GM19023 (cell line): ENCODE measurements at regions not wholly inside any gene's neighbourhood (a gene's known extent, or its start where the extent isn't known, plus 50 kb on each side); places are given as distances from the start of the nearest gene placed in this dataset.

Experiments
- ATAC-seq: cut with Tn5 transposase; IDR thresholded peaks from one replicate; pipeline ENCODE4 v1.9.1; 2021; ENCODE audit warnings: mild to moderate bottlenecking, moderate library complexity; ENCODE audit not compliant: unreplicated experiment

DNA sequence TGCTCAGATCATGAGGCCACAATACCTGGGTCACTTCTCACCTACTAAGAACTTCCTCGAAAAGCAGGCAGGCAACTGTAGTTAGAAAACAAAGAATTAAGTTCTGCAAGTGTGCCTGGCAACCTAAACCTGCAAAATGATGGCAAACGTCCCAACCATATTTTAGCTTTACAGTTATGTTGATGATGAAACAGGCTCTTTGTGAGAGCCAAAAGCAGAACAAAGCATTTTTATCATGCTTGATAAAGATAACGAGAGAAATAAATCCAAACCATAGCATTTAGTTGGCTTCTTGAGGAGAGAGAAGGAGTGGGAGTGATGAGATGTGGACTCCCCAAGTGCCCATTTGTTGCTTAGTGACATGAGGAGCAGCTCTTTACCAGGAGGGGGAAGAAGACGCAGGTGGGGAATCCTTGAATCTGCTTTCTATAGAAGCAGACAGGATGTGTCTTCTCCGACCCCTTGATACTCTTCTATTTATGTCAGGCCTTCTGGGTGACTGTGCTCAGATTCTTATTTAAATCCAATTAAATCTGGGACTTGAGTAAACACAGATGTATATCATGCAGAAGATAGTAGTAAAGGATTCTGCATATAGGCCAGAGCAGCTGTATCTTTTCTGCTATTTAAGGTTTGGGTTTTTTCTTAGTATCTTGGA is 221.2 kb downstream of the TMEM167A start:
- ATAC-seq: no peak

DNA sequence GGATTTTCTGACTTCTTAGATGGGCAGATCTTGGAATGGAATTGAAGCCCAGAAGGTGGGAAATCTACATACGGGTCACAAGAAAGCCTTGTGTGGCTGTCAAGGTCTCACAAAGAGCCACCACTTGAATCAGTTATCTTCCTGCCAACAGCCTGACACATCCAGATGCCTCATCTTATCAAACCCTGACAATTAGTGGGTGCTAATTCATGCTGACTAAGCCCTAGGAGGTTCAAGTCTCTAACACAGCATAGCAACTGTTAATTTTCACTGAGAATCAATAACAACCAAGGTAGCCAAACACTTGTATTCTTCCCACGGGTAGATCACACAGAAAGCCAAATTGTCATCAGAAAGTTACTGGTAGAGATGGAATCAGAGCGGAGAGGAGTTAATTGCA is 222.2 kb downstream of the TMEM167A start:
- ATAC-seq: no peak

DNA sequence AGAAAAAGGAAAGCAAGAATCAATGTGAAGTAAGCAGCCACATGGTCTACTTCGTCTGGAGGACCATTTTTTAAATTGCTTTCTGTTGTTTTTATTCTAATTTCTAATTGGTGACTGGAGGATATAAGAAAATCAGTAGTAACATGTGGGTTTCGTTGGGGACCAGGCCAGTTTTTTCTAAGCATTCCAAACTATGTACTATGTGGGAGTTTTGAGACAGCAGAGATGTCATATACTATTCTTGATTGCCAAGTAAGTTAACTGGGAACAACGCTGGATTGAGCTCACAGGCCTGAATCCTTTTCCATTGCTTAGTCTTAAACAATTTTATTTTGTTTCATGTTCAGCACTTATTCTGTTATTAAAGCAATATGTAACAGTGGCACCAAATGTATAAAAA is 225.7 kb downstream of the TMEM167A start:
- no peak for ATAC-seq

DNA sequence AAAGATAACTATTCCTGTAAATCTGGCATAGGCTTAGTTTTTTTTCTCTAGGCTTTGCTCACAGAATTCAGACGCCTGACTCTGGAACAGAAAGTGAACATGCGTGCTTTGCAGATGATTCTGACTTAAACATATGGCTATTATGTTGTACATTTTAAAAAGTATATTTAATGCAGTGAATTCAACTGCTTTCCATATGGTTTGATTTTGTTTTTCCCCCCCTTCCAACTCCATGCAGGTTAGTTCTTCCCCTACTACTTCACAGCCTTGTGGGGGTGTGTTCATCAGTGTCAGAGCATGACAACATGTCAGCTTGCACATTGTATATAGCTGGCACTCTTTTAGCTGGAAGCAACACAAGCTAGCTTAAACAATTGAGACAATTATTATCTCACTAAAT is 226.8 kb downstream of the TMEM167A start:
- no peak for ATAC-seq

DNA sequence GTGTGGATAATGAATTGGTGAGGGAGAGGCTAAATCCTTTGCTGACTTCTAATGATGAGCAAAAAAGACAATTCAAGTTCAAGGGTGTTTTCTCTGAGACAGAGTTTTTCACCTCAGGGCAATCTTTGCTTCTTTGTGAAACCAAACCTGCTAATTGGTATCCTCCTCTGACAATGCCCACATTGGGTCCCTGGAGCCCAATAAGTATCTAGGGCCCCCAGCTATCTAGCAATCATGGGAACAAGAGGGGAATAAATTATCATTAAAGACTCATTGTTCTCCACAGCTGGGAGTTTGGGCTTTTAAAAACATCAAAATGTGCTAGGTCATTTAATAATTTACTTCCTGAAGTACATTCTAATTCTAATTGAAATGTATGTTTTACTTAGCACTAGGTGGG is 227.3 kb downstream of the TMEM167A start:
- no peak for ATAC-seq

DNA sequence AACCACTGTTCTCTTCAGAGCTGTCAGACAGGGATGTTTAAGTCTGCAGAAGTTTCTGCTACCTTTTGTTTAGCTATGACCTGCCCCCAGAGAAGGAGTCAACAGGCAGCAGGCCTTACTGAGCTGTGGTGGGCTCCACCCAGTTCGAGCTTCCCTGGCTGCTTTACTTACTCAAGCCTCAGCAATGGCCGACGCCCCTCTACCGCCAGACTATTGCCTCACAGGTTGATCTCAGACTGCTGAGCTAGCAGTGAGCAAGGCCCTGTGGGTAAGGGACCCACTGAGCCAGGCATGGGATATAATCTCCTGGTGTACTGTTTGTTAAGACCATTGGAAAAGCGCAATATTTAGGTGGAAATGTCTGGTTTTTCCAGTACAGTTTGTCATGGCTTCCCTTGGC is 229.6 kb downstream of the TMEM167A start:
- no peak for ATAC-seq

DNA sequence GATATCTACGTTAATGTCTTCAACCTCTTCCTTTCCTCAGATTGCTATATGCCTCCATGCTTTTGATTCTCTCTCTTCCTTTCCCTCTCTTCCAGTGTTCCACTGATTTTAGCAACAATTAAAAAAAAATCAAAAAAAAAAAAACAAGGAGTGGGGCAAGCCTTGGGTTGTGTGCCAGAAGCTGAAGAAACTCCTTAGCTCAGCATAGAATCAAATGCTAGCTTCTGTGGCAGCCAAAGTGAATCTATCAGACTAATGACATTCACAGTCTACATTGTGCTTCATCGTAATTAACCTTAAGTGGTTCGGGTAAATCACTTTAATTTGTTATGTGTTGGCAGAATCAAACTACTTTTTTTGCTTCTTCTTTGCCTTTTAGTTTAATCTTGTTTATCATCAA is 237.3 kb downstream of the TMEM167A start:
- no peak for ATAC-seq

DNA sequence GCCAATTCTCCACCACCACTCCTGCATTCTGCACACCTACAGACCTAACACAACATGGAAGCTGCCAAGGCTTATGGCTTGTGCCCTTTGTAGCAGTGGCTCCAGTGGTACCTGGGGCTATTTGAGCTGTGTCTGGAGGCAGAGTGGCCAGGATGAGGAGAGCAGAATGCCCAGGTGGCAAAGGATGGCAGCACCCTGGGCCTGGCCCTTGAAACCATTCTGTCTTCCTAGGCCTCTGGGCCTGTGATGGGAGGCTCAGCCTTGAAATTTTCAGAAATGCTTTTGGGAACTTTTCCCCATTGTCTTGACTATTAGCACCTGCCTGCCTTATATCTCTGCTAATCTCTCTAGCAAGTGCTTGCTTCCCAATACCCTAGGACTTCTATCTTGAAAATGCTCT is 241.7 kb downstream of the TMEM167A start:
- no peak for ATAC-seq

DNA sequence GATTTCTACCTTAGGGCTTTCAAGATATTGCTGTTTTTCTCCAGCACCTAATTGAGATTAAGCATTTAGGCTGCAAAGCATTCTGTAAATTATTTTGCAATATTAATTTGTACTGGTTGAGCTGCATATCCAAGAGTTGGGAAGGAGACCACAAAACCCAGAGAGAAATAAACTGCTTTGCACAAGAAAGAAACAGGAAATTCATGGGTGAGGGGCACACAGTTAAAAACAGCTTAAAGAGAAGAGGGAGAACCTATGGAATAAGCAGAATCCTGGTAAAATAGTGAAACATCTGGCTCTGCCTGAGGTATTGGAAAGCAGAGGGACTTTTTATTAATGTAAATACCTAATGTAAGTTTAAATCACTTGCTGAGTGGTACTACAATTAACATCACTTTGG is 243.0 kb downstream of the TMEM167A start:
- no peak for ATAC-seq

DNA sequence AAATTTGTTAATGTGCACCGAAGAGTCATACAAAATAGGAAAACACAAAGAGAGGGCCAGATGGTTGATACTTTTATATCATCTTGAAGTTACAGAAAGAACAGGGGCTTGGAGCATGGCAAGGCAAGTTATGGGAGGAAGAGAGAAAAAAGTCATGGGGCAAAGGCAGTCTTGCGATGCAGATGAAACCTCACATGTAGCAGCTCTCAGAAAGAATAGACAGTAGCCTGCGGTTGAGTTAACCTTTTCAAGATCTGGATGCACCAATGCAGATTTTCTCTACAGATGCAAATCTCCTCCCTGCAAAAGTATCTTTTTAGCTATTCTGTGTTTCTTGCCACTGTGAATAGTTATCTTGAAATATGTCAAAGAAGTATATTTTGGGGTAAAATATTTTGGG is 243.9 kb downstream of the TMEM167A start:
- ATAC-seq: no peak

DNA sequence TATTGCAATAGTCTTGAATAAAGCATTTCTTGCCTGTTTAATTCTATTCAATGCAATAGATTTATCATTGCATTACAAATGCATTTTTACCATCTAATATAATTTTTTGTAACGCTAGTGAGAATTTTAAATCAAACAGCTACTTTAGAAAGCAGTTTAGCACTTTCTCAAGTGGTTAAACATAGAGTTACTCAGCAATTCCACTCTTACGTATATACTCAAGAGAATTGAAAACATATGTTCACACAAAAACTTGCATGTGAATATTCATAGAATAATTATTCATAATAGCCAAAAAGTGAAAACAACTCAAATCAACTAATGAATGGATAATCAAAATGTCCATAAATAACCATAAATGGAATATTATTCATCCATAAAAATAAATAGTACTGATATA is 244.7 kb downstream of the TMEM167A start:
- no peak for ATAC-seq

DNA sequence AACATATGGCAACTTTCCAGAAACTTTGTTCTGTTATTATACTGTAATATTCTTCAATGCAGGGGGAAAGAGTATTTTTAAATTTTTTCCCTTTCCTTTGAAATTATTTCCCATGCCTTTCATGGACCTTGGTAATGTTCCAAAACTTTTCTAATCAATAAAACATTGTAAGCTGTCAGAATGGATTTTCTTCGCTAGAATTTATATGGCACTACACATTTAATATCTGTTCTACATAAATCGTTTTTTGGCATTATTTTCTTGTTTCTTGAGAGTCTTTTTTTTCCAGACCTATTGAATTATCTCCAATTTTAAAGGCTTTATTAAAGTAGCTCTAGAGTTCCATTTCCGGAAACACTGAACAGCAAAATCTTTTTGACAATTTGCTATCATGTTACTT is 249.0 kb downstream of the TMEM167A start:
- ATAC-seq: no peak

DNA sequence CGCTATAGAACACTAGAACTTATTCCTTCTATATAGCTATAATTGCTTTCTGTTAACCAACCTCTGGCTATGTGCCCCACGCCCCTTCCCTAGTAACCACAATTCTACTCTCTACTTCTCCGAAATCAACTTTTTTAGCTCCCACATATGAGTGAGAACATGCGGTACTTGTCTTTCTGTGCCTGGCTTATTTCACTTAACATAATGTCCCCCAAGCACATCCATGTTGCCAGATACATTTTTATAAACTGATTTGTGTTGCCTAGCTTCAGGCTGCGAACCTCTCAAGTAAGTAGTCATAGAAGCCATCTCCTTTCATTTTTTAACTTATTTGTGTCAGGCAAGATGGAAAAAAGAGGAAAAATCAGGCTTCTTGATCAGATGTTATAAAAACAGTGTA is 249.5 kb downstream of the TMEM167A start:
- ATAC-seq: no peak

DNA sequence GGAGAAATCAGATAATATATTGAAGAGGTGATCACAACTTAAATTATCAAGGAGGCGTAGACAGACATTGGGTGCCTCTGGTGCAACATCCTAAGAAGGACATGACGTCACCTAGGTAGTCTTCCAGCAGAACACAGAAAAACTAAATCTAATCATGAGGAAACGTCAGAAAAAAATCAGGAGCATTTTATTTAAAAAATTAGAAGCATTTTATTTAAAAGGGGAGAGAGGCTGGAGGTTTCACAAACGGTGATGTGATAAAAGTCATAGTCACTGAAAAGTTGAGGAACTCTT is 254.6 kb downstream of the TMEM167A start:
- no peak for ATAC-seq

DNA sequence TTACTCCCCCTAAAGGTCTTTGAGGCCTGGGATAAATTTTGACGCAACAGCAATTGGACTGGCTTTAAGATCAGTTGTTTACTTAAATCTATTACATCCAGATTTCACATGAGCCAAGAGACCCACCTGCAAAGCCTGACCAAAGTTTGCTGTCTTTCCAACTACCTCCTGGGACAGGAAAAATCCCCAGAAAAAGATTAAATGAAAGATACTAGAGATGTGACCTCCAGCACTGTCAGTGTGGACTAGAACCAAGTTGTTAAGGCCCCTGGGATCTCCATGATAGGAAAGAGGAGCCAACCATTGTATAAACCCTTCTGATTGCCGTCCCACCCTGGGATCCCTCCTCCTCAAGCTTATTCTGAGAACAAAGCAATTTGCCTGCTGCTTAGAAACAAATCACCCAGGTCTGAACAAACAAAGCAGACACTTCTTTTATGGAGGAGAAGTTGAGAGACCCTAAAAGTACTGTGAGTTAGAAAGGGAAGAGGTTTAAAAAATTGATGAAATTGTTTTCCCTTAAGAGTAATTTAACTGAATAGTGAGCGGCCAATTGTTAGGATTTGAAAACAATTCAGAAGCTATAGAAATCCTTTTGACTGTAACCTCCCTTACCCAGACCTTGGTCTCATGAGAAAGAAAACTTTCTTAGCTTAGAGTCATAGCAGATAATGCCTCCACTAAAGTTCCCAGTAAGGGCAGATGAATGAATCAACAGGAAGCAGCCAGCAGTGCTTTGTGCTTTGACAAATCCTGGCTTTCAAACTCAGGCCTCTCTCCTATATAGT is 255.2 kb downstream of the TMEM167A start:
- no peak for ATAC-seq

DNA sequence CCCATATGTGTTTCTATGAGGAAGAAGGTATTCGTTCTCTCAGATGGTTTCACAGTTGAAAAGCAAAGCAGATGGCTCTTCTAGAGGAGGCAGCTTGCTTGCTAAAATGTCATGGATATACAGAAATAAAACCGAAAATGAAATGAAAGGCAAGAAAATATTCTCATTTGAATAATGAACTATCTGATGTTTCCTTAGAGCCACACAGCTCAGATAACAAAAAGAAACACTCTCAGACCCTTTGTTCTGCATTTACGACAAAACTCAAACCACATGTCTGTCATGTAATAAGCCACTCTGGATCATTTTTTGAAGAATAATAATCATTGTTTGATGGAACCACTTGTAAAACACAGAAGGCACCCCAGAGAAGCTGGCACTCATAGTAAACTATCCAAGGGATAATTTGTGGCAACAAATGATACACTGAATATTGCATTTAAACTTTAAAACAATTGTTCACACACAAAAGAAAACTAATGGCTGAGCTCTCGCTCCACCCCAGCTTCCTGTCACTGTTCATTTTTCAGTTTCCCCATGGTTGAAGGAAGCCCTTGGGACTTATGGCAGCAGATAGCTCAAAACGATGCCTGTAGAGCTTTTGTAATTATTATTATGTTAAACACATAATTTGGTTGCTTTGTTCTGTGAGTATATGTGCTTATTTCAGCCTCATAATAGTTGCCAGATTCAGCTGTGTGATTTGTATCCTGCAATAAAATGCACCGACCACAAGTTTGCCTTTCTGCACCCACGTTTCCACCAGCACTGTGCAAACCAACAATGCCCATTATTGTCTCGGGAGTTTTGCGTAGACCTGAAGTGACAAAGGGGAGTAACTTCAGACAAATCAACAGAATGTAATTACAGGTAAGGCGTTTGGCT is 256.0 kb downstream of the TMEM167A start:
- ATAC-seq: peak; percentile 69

DNA sequence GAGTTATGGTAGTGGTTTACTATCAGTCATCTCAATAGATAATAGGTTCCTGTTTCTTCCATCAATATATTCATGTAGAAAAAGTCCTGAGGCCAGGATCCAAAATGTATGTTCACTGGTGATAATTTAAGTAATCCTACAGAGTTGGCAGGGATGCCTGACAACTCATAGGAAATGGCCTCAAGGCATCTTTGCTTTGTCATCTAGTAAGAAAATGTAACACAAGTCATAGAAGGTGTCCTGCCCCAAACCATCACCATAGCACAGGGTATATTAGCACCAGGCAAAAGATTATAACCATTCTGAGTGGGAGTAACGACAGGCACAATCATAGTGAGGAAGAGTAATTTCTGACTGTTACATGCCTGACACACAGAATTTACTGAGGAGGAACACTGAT is 257.0 kb downstream of the TMEM167A start:
- ATAC-seq: no peak

DNA sequence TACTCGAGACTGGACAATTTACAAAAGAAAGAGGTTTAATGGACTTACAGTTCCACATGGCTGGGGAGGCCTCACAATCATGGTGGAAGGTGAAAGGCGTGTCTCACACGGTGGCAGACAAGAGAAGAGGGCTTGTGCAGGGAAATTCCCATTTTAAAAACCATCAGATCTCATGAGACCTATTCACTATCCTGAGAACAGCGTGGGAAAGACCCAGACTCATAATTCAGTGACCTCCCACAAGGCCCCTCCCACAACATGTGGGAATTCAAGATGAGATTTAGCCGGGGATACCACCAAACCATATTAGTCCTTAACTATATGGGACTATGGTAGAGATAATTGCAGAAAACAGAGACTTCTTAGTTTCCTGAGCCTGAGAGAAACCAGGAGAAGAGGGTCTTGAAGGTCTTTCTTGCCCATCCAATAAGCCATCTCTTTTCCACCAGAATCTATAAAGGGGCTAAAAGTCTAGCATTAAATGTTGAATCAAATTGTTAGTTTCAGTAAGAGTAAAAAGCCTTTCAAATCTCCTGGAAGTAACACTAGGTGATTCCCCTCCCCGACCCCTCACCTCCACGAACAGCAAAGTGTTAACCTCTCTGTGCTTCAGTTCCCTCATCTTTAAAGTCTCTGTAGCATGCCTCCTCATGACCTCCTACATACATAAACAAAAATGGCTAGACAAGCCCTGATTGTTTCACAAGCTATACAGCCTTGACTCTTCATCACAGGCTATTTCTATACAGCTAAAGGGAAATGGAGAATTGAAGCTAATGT is 259.1 kb downstream of the TMEM167A start:
- ATAC-seq: peak; percentile 23

DNA sequence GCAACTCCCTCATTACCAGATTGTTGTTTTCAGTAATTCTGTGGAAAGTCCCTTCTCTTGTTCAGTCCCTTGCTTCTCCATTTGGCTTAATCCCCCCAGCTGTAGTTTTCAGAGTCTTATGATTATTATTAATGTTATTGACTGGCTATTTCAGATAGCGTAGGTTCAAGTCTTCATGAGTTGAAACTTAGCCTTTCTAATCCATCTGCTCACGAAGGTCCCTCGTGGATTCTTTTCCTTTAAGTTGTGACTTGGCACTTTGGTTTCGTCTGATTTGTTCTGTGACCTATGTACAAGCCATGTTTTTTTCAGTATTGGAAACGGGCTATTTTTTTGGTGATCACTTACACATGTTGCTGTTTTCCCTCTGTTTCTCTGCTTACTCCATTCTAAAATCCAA is 260.3 kb downstream of the TMEM167A start:
- ATAC-seq: no peak

DNA sequence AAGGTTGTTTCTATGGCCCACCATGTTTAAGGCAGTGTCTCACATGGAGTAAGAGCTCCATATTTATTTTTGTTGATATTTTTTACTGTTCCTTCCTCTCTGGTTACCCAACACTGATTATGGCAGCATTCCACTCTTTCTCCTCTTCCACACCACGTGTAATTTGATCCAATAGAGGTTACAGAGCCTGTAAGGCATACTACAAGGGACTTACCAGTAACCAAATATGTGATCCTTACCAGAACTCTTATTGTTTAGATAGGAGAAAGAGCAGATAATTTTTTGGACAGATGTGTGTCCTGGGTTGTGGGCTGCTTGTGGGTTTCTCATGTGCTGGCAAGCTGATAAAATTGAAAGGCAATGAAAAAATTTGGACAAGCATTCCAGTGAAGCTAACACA is 261.3 kb downstream of the TMEM167A start:
- ATAC-seq: no peak

DNA sequence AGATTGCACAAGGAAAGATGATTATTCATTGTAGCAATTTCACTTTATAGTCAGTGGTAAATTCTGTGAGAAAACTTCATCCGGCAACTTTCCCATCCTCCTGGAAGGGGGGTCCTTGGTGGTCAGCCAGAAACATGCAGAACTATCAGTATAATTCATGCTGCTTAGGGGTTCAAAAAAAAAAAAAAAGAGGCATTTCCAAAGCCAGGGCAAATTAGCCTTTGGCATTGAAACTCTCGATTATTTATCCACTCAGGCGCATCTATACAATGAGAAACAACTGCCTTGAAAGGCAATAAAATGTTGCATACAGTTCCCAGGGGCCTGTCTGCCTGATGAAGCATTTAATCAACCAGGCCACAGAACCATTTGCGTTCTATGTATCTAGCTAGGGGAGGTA is 263.3 kb downstream of the TMEM167A start:
- no peak for ATAC-seq
